CD4-positive, alpha-beta T cell treated with Interleukin-1 beta for 1 hour (primary cell): ENCODE measurements at regions not wholly inside any gene's neighbourhood (a gene's known extent, or its start where the extent isn't known, plus 50 kb on each side); places are given as distances from the start of the nearest gene placed in this dataset.

Experiments used
- DNase-seq, 2 donors: peaks; one replicate each; pipeline ENCODE4 v3.0.0-alpha.2; 2020 to 2022

DNA sequence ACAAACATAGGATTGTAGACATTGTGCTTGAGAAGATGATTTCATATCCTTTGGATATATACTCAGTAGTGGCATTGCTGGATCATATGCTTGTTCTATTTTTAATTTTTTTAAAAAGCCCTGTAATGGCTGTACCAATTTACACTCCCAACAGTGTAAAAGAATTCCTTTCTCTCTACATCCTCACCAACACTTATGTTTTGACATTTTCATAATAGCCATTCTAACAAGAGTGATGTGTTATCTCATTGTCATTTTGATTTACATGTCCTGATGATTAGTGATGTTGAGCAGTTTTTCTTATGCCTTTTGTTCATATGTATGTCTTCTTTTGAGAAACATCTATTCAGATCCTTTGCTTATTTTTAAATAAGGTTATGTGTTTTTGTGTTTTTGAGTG, 1039.2 kb upstream of the GOT2 start:
- DNase-seq = no peak

DNA sequence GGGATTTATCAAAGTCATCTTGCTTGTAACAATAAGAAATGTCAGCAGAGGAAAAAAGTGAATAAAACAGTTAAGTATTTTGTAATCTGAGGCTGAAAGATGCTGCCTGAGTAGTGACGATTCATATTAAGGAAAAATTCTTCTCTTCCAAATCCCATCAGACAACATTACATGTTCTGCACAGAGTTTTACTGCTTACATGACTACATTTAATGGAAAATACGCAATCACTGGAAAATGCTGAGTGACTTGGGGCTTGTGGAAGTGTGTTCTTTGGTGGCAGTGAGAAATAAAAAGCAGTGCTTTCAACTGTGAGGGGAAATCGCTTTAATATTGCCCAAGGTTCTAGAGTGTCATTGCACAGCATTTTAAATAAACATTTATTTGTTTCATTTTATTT, 1025.2 kb upstream of the GOT2 start:
- no peak for DNase-seq

DNA sequence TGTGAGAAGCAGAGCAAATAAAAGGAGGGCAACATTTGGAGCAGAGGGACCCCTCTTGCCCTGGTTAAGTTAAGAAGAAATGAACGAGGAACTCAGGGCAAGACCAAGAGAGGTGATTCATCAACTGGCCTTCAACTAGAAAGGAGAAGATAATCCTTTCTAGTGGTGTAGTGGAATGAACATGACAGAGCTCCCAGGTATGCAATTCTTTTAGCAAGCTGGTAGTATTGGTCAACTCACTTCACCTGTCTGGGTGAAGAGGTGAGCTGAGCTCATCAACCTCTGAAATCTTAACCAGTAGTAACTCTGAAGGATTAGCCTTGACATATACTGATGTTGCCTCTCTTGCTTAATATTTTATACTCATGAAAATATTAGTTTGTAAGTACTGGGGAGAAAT, 1024.7 kb upstream of the GOT2 start:
- no peak for DNase-seq

DNA sequence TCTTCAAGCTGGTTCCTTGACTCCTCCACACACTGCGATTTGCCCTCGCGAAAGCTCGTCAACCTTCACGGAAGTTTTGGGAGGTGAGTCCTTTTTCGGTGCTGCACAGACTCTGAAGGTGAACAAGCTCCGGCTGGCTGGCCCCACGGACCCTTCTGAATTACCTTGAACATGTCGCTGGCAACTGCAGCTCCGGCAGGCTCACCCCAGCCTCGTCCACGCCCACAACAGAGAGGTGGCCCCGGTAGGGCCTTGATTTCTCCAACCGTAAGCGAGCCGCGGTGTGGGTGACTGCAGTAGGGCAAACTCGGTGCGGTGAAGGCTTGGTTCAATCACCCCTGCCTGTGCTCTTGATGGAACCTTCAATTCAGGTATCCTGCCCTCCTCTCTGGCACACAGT, 1020.7 kb upstream of the GOT2 start:
- no peak for DNase-seq

DNA sequence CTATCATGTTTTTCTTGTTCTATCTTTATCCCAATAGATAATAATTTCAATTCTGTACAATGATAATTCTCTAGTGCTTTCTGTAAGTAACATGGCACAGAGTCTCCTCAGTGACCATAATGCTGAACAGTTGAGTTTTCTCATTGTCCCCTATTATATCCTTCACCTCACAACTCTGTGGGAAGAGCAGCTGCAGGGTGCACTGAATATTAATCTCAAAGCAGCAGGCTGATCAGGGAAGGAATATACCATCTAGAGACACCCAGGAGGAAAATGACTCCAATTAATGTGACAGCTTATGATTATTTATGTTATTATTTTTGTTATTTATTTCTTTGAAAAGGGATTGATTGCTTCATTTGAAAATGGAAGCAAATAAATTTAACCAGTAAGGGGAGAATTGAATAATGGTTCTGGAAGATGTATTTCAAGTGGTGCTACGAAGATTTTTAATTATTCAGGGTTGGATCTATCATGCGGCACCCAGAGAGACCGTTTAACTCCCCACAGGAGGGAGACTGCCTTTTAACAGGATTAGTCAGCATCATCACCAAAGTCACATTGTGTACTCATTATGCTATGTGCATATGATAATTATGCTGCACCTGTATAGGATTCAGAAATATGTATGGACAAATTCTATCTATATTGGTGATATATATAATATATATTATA, 1015.7 kb upstream of the GOT2 start:
- no peak for DNase-seq

DNA sequence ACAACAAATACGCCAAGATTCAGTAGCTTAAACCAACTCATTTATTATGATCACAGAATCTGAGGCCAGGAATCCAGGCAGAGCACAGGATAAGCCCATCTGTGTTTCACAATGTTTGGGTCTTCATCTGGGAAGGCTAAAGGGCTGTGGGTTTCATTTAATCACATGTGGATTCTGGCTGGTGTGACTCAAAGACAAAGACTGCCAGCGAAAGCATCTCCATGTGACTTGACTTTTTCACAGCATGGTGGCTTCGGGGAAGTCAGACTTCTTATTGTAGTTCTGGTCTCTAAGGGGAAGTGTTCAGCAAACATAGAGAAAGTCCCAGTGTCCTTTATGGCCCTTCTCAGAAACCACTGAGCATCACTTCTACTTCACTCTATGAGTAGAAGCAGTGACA, 1014.4 kb upstream of the GOT2 start:
- no peak for DNase-seq

DNA sequence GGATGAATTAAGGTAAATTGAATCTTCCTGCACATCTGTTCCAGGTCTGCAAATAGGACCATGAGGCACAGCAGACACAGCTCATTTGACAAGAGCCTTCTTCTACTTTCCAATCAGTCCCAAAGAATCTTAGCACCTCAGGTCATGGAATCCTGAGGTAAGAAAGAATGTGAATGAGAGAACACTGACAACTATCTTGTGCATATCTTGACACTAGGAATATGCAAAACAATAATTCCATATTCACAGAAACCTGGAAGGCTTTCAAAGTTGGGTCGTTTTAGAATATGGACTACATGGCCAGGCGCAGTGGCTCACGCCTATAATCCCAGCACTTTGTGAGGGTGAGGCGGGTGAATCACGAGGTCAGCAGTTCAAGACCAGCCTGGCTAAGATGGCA, 1009.4 kb upstream of the GOT2 start:
- DNase-seq = no peak

DNA sequence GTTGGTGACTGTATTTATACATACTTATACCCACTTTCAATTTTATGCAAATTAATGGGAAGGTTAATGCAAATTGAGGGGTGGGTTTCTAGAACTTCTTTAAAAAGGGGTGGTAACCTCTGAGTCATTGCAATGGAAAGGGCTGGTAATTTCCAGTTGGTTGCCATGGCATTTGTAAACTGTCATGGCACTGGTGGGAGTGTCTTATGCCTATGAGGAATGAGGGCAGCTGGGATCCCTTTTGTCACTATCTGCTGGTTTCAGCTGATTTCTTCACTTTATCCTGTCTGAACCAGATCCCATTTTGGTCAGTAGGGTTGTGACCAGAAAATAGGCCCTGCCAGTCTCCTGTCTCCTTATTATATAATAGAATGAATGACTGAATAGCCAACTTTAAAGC, 1006.7 kb upstream of the GOT2 start:
- no peak for DNase-seq

DNA sequence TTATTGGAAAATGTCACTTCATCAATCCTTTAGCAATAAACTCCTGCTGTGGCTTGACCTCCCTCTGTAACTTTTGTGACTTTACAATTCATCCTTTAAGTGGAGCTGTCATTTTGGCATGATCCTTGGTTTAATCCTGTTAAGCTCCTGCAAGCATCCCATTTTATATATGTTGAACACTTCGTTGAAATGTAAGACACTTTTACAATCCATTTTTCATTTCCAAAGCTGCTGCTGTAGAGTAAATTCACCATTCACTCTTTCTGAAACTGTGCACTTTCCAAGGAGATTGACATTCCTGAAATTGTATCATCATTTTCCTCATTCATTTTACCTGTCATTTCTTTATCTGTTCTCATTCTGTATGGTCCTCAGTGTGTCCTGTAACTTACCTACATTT, 1003.2 kb upstream of the GOT2 start:
- DNase-seq = no peak

DNA sequence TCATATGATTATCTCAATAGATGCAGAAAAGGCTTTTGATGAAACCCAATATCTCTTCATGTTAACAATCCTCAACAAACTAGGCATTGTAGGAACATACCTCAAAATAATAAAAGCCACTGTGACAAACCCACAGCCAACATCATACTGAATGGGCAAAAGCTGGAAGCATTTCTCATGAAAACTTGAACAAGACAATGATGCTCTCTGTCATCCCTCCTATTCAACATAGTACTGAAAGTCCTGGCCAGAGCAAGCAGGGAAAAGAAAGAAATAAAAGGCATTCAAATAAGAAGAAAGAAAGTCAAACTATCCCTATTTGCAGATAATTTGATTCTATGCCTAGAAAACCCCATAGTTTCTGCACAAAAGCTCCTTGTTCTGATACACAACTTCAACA, 999.2 kb upstream of the GOT2 start:
- no peak for DNase-seq

DNA sequence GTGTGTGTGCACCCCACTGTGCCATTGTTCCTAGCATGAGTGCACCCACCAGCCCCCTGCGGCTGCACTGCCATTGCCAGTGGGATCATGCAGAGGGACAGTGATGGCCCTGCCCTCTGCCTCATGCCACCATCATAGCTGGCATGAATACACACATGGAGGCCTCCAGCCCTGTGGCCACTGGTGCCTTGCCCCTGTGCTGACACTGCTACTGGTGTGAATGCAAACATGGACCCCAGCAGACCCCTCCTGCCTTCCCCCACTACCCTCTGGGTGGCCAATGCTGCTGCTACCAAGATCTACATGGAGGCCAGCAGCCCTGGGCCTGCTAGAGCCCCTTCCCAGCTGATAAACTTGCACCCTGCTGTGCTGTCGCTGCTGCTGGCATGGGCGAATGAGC, 995.5 kb upstream of the GOT2 start:
- DNase-seq = no peak

DNA sequence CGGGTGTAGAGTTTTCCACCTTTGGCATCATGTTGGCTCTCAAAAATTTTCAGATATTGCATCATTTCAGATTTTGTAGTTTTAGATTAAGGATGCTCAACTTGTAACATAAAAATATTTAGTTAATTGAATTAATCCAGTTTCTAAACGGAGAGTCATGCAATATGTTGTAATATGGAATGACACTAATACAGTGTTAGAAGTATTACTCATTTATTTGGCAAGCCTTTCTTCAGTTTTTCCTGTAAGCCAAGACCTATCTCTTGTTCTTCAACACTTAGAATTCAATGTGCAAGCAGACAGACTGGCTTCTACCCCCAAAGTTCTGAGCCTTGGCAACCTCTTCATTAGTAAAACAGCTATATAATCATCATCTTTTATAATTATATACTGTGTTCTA, 985.0 kb upstream of the GOT2 start:
- no peak for DNase-seq

DNA sequence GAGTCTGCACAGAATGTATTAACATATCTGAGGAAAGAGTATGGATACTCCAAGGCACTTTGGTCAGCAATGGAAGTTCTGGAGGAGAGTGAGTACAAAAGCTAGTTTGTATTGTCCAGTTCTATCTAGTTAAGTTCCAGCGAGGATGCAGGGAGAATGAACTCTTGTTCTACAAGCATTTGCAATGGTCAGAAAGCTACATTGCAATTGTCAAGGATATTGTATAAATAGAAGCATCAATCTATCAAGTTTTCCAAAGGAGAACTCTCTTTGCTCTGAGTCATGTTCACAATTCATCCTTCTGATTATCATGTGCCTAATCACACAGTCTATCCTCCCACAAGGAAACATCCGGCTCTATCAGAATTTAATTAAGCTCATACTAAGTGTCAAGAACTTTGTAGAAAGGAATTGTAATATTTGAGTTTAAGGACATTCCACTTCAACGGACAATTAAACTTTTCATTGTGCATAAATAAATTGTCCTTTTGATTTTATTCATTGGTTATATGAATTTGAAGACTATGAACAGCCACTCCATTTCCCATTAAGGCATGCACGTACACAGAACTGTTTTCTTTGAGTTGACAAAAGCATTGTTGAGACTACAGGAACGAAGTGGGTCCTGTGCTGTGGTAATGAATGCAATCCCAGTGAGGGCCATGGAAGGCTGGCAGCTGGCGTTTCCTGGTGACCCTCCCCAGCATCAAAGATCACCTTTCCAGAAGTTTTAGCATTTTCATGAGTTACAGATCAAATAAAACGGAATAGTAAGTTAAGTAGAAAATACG, 973.5 kb upstream of the GOT2 start:
- DNase-seq = no peak

DNA sequence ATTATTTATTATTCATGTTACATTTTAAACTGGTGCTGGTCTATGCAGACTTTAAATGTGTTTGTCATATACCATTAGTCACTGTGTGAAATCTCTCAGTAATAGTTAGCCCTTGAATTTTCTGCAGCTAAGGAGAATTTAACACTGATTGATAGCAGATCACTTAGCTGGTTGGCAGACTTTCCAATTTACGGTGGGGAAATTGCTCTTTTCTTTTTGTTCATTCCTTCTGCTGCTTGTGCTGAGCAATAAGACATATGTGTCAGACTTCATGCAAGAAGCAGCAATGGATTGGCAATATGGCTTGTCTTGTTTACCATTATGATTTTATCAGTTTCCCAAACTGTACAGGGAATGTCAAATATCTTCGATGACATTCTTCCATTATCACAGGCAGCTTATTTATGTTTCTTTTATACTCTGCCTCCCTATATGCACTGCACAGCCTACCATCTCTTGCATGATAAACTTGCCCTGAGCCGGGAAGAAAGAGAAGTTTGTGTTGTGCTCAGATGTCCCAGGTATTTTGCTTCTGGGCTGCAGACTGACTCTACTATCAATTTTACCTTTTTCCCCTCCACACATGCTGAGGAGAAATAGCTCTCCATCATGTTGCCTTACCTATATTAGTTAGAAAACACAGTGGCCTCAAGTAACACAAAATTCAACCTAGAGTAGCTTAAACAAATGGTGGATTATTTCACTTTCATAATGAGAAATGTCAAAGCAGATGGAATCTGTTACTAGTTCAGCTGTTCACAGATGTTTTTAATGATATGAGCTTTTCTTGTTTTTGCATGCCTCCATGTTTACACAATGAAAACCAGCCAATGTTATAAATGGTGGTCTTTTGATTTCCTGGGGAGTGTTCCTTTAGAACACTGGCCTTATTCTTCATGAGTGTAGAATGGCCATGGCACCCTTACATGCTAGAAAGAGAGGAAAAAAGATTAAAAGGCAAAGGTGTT, 968.1 kb upstream of the GOT2 start:
- no peak for DNase-seq

DNA sequence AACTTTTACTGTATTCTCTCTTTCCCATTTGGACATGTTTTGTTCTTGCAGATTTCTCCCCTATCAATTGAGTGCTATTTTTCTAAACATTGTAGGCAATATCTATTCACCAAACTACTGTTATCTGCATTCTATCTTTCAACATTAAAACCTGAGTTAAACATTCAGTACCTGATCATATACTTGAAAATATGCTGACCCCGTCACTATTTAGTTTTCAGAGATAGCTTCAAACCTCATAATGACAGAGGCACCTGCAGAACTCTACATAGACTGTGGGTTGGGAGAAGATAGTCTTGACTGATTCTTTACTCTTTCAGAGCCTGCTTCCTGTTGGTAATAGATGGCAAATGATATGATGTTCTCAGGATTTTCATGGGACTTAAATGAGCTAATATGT, 965.7 kb upstream of the GOT2 start:
- no peak for DNase-seq

DNA sequence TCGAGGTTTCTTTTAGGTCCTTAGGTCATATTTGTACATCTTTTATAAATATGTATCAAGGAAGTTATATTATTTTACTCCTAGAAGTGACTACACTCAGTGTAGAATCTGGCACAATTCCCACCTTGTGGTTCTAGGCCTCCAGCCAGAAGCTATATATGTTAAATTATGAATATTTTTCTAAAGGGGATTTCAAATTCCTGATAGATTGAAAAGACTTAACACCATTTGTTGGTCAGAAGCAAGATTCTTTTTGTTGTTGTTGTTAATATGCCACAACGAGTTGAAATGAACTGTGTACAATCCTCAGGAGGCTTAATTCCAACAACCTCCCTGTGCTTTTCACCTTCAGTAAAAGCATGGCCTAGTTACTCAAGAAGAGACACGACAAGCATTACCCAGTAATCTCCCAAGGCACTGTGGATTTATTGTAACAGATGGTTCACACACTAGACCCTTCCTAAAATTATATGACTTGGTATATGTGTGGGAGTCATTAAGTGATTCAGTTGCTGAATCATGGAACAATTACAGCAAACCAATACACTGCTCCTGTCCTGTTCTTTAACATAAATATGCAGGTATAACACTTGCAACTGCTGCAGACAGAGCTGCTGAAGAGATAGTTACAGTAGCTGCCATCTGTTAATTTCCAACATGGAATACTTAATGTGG, 964.4 kb upstream of the GOT2 start:
- DNase-seq = no peak

DNA sequence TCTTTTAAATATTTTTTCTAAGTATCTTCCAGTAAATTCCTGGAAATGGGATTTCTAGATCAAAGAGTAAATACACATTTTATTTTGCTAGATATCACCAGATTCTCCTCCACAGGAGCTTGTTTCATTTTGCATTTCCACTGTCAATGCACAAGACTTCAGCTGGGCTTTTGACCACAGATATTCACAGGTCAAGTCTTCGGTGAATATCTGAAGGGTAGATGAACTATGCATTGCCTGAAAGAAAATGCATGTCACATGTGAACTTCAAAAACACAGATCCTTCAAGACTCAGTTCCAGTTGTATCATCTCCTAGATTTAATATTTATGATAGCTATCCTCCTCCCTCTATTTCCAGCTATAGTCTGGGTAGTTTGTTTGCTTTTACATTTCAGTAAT, 963.6 kb upstream of the GOT2 start:
- no peak for DNase-seq

DNA sequence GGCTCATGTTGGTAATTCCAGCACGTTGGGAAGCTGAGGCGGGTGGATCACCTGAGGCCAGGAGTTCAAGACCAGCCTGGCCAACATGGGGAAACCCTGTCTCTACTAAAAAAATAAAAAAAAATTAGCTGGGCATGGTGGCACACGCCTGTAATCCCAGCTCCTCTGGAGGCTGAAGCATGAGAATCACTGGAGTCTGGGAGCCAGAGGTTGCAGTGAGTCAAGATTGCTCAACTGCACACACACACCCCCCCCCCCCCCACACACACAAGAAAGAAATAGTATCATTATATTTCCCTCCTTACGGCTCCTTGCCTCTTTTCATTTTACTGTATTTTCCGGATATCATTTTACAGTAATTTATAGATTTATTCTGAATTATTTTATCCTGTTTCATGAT, 963.1 kb upstream of the GOT2 start:
- DNase-seq = no peak

DNA sequence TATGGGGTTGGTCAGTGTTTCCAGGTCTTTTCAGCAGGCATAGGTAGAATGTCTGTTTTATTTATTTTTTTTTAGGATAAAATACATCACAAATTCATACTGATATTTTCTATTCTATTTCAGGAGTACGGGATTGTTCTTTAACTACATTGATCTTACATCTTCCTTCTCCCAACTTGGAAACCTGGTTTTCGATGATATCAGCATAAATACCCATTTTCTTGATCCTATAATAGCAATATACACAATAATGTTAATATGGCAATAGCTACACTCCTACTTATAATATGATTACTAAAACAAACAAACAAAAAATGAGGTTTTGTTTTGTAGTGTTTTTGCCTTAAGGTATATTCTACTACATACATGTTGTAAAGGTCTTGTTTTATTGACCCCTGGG, 962.4 kb upstream of the GOT2 start:
- DNase-seq = no peak

DNA sequence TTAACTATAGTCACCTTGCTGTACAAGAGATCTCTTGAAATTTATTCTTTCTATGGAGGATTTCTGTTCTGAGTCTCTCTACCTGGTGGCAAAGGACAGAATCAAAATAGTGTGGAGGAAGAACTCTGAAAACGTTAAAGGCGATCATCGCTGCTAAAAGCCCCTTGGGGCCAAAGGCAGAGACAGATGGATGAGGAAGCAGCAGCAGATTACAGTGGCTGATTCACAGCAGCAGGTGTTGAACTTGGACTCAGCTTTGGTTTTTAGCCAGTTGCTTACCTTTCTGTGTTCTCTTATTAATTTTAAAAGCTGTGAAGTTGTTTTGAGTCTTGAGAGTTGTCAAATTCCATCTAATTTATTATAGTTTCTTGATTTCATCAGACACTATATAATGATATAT, 956.1 kb upstream of the GOT2 start:
- DNase-seq = no peak

DNA sequence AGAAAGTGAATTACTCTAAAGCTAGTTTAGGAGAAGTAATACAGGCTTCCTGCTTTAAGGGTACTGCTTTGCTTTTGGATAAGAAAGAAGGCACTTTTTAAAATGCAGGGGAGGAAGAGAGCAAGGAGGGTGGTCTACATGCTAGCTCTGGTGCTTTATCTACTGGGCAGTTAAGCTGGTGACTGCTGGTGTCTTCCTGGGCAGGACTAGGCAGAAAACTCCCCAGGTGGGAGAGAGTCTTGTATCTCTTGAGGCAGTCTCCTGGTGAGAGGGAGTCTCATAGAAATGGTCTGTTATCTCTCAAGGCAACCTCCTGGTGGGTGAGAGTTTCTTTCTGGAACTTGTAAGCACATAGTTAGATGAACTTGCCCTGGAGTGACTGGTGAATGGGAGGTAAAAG, 953.9 kb upstream of the GOT2 start:
- no peak for DNase-seq

DNA sequence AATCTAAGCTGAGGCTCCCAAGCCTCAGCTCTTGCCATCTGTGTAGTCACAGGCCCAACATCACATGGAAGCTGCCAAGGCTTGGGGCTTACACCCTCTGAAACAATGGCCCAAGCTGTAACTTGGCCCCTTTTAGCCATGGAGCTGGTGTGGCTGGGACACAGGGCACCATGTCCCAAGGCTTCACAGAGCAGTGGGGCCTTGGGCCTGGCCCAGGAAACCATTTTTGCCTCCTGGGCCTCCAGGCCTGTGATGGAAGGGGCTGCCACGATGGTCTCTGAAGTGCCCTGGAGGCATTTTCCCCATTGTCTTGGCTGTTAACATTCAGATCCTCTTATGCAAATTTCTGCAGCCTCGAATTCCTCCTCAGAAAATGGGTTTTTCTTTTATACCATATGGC, 952.3 kb upstream of the GOT2 start:
- no peak for DNase-seq

DNA sequence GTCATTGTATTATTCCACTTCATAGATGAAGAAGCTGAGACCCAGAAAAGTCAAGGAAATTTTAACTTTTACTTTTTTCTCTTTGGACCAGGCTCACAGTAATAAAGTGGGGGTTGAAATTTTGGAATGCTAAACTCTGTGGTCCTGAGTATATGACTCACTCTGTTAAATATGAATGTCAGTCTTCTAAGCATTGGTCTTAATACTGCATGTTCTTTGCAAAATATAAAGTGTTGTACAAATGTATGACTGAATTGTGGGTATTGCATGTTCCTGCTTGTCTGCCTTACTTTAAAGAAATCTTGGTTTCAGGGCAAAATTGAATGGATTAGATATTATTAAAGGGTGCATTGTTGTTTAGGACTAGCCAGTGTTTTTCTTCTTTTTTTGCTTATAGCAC, 950.8 kb upstream of the GOT2 start:
- no peak for DNase-seq
